Hepatocyte (in vitro differentiated cells): ENCODE measurements at regions not wholly inside any gene's neighbourhood (a gene's known extent, or its start where the extent isn't known, plus 50 kb on each side); places are given as distances from the start of the nearest gene placed in this dataset.

Source experiments
- DNase-seq: peaks from one replicate; pipeline ENCODE4 v3.0.0-alpha.2; 2016; ENCODE audit warnings: low spot score
- H2AFZ ChIP-seq: fragments of 200-600 bp; sonication (generic); 2 replicates; pipeline ENCODE4 v1.6.0; 2016; ENCODE audit warnings: antibody characterized with exemption, mild to moderate bottlenecking
- H3K27ac ChIP-seq: fragments of 200-600 bp; sonication (generic); 2 replicates; pipeline ENCODE4 v1.5.1; 2016; ENCODE audit warnings: mild to moderate bottlenecking
- H3K27me3 ChIP-seq: fragments of 200-600 bp; sonication (generic); 2 replicates; pipeline ENCODE4 v1.6.1; 2016
- H3K36me3 ChIP-seq: fragments of 200-600 bp; sonication (generic); replicated peaks from 2 replicates; pipeline ENCODE4 v1.5.1; 2016; ENCODE audit warnings: low read depth; ENCODE audit not compliant: insufficient read depth
- H3K4me1 ChIP-seq: fragments of 200-600 bp; sonication (generic); 2 replicates; pipeline ENCODE4 v1.5.1; 2016; ENCODE audit warnings: mild to moderate bottlenecking, moderate library complexity; ENCODE audit not compliant: insufficient read depth
- H3K4me2 ChIP-seq: fragments of 200-600 bp; sonication (generic); 2 replicates; pipeline ENCODE4 v1.6.0; 2016
- H3K4me3 ChIP-seq: fragments of 200-600 bp; sonication (generic); 2 replicates; pipeline ENCODE4 v1.5.1; 2016; ENCODE audit warnings: mild to moderate bottlenecking
- H3K79me2 ChIP-seq: fragments of 200-600 bp; sonication (generic); 2 replicates; pipeline ENCODE4 v1.6.0; 2017; ENCODE audit warnings: mild to moderate bottlenecking
- H3K9me2 ChIP-seq: fragments of 200-600 bp; sonication (generic); replicated peaks from 2 replicates; pipeline ENCODE4 v1.6.0; 2017; ENCODE audit warnings: mild to moderate bottlenecking; ENCODE audit not compliant: insufficient read depth
- H3K9me3 ChIP-seq: fragments of 200-600 bp; sonication (generic); 2 replicates; pipeline ENCODE4 v1.5.1; 2016; ENCODE audit warnings: low read depth, mild to moderate bottlenecking
- H4K20me1 ChIP-seq: fragments of 200-600 bp; sonication (generic); 2 replicates; pipeline ENCODE4 v1.6.0; 2016; ENCODE audit warnings: mild to moderate bottlenecking; ENCODE audit not compliant: insufficient read depth, poor library complexity, severe bottlenecking
- EZH2 ChIP-seq: fragments of 200-600 bp; sonication (generic); IDR thresholded peaks from 2 replicates; pipeline ENCODE4 v1.6.1; 2016; ENCODE audit warnings: antibody characterized with exemption, mild to moderate bottlenecking, borderline replicate concordance
- EZH2phosphoT487 ChIP-seq: fragments of 200-600 bp; sonication (generic); IDR thresholded peaks from one replicate; pipeline ENCODE4 v1.6.1; 2018; ENCODE audit warnings: antibody characterized with exemption, mild to moderate bottlenecking, low read depth, moderate library complexity; ENCODE audit not compliant: unreplicated experiment, severe bottlenecking
- WGBS: methylation state at CpG from one replicate; pipeline ENCODE4 v1.1.6; 2016; ENCODE audit warnings: low lambda C conversion rate; ENCODE audit errors: missing lambda C conversion rate; 5-methylcytosine and 5-hydroxymethylcytosine counted together
- TF ChIP-seq, protein P1 (sequence below): fragments of 200-600 bp; sonication (generic); IDR thresholded peaks from 2 replicates; pipeline ENCODE4 v1.5.1; 2016; ENCODE audit warnings: antibody characterized with exemption, mild to moderate bottlenecking; ENCODE audit not compliant: poor library complexity

DNA sequence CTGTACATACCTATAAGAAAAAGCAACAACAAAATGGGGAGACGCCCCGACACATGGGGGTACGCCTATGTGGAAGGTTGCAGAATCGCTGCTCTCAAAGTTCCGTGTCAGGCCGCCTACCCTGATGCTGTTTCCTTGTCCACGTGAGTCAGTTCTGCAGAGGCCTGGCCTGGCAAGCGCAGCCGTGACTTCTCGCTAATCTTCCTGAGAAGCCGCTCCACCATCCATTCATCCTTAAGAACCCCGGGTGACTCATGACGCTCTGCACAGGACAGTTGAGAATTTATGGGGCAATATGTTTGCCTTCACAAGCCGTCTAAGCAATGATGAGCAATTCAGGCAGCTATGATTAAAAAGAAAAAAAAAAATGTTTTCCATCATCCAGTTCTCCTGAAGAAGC, 122.3 kb upstream of the TMPRSS2 start:
- Histone ChIP-seq H3K27ac (peak overlapping the region; percentile 60), H3K27me3 (no peaks in the 10 kb centered on the region), H3K4me1 (peaks cover 12% of the 10 kb centered on the region), H3K4me2 (no peak overlapping the region), H3K9me2 (no peaks in the 10 kb centered on the region), H2AFZ (no peak overlapping the region), H3K4me3 (no peak overlapping the region), H4K20me1 (no peaks in the 10 kb centered on the region), H3K36me3 (no peaks in the 10 kb centered on the region), H3K79me2 (no peaks in the 10 kb centered on the region), H3K9me3 (no peaks in the 10 kb centered on the region)
- TF ChIP-seq EZH2phosphoT487 (no peak), EZH2 (no peak)
- TF ChIP-seq, protein P1, sequence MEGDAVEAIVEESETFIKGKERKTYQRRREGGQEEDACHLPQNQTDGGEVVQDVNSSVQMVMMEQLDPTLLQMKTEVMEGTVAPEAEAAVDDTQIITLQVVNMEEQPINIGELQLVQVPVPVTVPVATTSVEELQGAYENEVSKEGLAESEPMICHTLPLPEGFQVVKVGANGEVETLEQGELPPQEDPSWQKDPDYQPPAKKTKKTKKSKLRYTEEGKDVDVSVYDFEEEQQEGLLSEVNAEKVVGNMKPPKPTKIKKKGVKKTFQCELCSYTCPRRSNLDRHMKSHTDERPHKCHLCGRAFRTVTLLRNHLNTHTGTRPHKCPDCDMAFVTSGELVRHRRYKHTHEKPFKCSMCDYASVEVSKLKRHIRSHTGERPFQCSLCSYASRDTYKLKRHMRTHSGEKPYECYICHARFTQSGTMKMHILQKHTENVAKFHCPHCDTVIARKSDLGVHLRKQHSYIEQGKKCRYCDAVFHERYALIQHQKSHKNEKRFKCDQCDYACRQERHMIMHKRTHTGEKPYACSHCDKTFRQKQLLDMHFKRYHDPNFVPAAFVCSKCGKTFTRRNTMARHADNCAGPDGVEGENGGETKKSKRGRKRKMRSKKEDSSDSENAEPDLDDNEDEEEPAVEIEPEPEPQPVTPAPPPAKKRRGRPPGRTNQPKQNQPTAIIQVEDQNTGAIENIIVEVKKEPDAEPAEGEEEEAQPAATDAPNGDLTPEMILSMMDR = no peak
- WGBS = 54% methylated on average over 14 of the region's 14 CpGs
- peak; percentile 92 for DNase-seq

DNA sequence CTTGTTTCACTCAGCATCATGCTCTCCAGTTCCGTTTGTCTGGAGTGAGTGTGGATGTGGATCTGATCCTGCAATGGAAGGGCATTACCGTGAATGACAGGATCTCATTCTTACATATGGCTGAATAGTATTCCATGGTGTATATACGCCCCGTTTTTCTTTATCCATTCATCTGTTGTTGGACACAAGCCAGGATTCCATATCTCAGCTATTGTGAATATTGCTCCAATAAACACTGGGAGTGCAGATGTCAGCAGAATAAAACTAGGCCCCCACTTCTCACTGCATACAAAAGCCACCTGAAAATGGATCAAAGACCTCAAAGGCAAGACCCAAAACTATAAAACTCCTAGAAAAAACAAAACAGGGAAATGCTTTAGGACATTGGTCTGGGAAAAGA, 120.3 kb upstream of the TMPRSS2 start:
- whole genome bisulfite sequencing = 89% methylated on average over 4 of the region's 4 CpGs
- Histone ChIP-seq H3K27ac (no peak overlapping the region), H3K4me2 (no peak overlapping the region), H3K9me3 (no peaks in the 10 kb centered on the region), H3K79me2 (no peaks in the 10 kb centered on the region), H3K36me3 (no peaks in the 10 kb centered on the region), H3K4me3 (no peak overlapping the region), H3K27me3 (no peaks in the 10 kb centered on the region), H2AFZ (no peak overlapping the region), H3K4me1 (no peaks in the 10 kb centered on the region), H4K20me1 (no peaks in the 10 kb centered on the region), H3K9me2 (no peaks in the 10 kb centered on the region)
- no peak for DNase-seq
- TF ChIP-seq EZH2 (no peak), EZH2phosphoT487 (no peak)
- TF ChIP-seq, protein P1 = no peak

GRCh38 chr21:41627428-41627827, 119.5 kb upstream of the TMPRSS2 start:
- no peak overlapping the region for H2AFZ ChIP-seq
- H3K4me3 ChIP-seq = no peak overlapping the region
- H3K4me1 ChIP-seq = no peaks in the 10 kb centered on the region
- no peak overlapping the region for H3K27ac ChIP-seq
- no peaks in the 10 kb centered on the region for H3K36me3 ChIP-seq
- no peak for DNase-seq
- H3K9me3 ChIP-seq = no peaks in the 10 kb centered on the region
- no peaks in the 10 kb centered on the region for H3K9me2 ChIP-seq
- H3K79me2 ChIP-seq = no peaks in the 10 kb centered on the region
- 100% methylated on average over 2 of the region's 2 CpGs for WGBS
- no peaks in the 10 kb centered on the region for H3K27me3 ChIP-seq
- H3K4me2 ChIP-seq = no peak overlapping the region
- H4K20me1 ChIP-seq = no peaks in the 10 kb centered on the region
- TF ChIP-seq EZH2phosphoT487 = no peak
- TF ChIP-seq EZH2 = no peak
- TF ChIP-seq, protein P1 = no peak

GRCh38 chr21:41626021-41626420, 118.1 kb upstream of the TMPRSS2 start:
- Histone ChIP-seq H3K9me2 (no peaks in the 10 kb centered on the region), H3K4me2 (no peak overlapping the region), H3K4me1 (no peaks in the 10 kb centered on the region), H3K9me3 (no peaks in the 10 kb centered on the region), H3K36me3 (no peaks in the 10 kb centered on the region), H3K4me3 (no peak overlapping the region), H3K27me3 (no peaks in the 10 kb centered on the region), H4K20me1 (no peaks in the 10 kb centered on the region), H3K79me2 (no peaks in the 10 kb centered on the region), H3K27ac (no peak overlapping the region), H2AFZ (no peak overlapping the region)
- 64% methylated on average over 5 of the region's 6 CpGs for WGBS
- no peak for DNase-seq
- TF ChIP-seq EZH2phosphoT487 = no peak
